ENCODE measurements at regions not wholly inside any gene's neighbourhood (a gene's known extent, or its start where the extent isn't known, plus 50 kb on each side); places are given as distances from the start of the nearest gene placed in this dataset.
A peak's percentile ranks its signal among the peaks of the same experiment; 100 is the strongest.
"Not testable (repeated sequence)": the region's sequence is repeated elsewhere in the genome, so short reads cannot be mapped to it uniquely, and the experiment has no call there.

DNA sequence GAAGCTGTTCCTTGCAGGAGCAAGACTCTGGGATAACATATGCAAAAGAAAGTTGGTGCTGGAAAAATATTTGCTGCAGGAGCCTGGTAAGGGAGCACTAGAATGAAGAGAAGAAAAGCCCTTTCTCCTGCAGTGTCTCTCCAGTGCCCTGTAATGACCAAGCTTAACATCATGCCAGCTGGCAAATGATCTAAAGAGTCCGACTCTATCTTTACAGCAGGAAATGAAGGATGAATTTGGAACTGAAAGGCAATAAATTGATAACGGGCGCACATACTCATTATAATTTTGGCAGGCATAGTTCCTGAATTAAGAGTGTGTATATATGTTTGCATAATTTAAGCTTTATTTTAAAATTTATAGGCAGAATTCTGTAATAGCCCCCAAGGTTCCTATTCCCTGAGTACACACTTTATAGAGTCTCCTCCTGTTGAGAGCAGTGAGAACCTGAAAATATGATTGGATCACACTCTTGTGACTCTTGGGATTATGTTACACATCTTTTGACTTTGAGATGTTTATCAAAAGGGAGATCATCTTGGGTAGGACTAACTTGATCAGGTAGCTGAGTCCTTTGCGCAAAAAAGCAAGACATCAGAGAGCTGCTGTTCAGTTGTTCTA is 299.0 kb upstream of the MBL2 start:
- Histone ChIP-seq H3K9ac (ENCODE audit: insufficient read length) (no peak overlapping the region), H3K27ac (no peak overlapping the region), H3K9me3 (ENCODE audit: low read depth, low read length) (no peaks in the 10 kb centered on the region), H3K4me3 (peak overlapping the region; percentile 5; the same call in 1 of the 2 replicates), H3K36me3 (ENCODE audit: insufficient read depth, low read length) (no peaks in the 10 kb centered on the region)
- peak; percentile 37 for DNase-seq (ENCODE audit: low read depth, low spot score)
- TF ChIP-seq FOXP2 (optimal IDR thresholded peaks at IDR 0.05; ENCODE audit: control extremely low read depth, extremely low read length, insufficient read depth) (no peak), EZH2 (IDR thresholded peaks at IDR 0.05) (no peak), POLR2AphosphoS5 (IDR thresholded peaks at IDR 0.05; ENCODE audit: borderline replicate concordance, low read depth, low read length) (peak; percentile 58; the same call in 1 of the 2 replicates)

DNA sequence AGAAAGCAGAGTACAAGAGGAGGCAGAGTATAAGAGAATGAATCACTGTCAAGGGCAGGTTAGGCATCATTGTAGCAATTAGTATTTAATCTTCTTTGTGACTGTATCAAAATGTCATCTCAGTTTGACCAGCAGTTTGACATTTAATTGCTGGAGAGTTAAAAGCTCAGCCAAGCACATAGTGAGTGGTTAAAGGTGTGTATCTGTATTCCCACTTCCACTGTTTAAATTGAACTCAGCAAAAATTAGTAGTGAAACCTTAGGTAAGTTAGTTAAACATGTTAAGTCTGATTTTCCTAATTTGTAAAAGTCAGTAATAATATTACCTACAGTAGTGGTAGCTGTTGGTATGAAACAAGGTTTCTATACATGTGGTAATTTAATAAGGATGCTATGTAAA is 296.4 kb upstream of the MBL2 start:
- no peak for DNase-seq (ENCODE audit: low read depth, low spot score)
- no peak overlapping the region for H3K4me3 ChIP-seq
- H3K27ac ChIP-seq: no peak overlapping the region
- H3K36me3 ChIP-seq (ENCODE audit: insufficient read depth, low read length): no peaks in the 10 kb centered on the region
- H3K9ac ChIP-seq (ENCODE audit: insufficient read length): no peak overlapping the region
- TF ChIP-seq FOXP2 (optimal IDR thresholded peaks at IDR 0.05; ENCODE audit: control extremely low read depth, extremely low read length, insufficient read depth) (no peak), POLR2AphosphoS5 (IDR thresholded peaks at IDR 0.05; ENCODE audit: borderline replicate concordance, low read depth, low read length) (no peak), EZH2 (IDR thresholded peaks at IDR 0.05) (no peak)
- no peaks in the 10 kb centered on the region for H3K9me3 ChIP-seq (ENCODE audit: low read depth, low read length)

DNA sequence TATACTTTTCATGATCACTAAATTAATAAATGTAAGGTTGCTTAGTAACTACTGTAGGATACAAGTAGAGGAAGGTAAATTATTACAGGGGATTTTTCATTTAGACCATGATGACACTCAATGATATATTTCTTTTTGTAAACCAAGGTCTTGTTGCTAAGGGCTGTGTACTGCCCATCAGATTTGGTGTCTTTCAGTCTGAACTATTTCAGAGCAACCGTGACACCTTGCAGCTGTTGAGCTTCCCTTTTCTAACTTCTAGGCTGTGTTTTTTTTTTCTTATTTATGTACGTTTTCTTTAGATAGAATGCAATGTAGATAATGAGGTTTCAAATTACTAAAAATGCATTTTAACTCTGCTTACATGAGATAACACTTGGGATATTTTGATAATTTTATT is 292.0 kb upstream of the MBL2 start:
- Histone ChIP-seq H3K36me3 (ENCODE audit: insufficient read depth, low read length) (no peaks in the 10 kb centered on the region), H3K27ac (no peak overlapping the region), H3K4me3 (no peak overlapping the region), H3K9me3 (ENCODE audit: low read depth, low read length) (no peaks in the 10 kb centered on the region), H3K9ac (ENCODE audit: insufficient read length) (no peak overlapping the region)
- TF ChIP-seq EZH2 (IDR thresholded peaks at IDR 0.05) (no peak), FOXP2 (optimal IDR thresholded peaks at IDR 0.05; ENCODE audit: control extremely low read depth, extremely low read length, insufficient read depth) (no peak), POLR2AphosphoS5 (IDR thresholded peaks at IDR 0.05; ENCODE audit: borderline replicate concordance, low read depth, low read length) (no peak)
- no peak for DNase-seq (ENCODE audit: low read depth, low spot score)

DNA sequence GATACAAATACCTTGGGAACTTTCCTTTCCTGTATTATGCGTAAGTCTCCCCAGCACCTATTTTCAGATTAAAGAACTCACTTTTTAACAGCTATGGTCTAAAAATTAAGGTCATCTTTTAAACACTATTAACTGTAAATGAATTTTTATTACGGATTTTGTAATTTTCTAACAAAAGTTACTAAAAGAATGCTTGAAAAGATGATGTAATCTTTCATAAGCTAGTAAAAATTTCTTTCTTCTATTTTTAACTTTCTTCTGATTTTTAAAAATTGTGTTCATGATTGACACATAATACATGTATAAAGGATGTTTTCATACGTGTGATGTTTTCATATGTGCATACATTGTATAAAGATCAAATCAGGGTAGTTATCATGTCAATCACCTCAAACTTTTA is 291.2 kb upstream of the MBL2 start:
- no peak for DNase-seq (ENCODE audit: low read depth, low spot score)
- H3K36me3 ChIP-seq (ENCODE audit: insufficient read depth, low read length): no peaks in the 10 kb centered on the region
- TF ChIP-seq POLR2AphosphoS5 (IDR thresholded peaks at IDR 0.05; ENCODE audit: borderline replicate concordance, low read depth, low read length) (no peak), FOXP2 (optimal IDR thresholded peaks at IDR 0.05; ENCODE audit: control extremely low read depth, extremely low read length, insufficient read depth) (no peak), EZH2 (IDR thresholded peaks at IDR 0.05) (no peak)
- H3K9me3 ChIP-seq (ENCODE audit: low read depth, low read length): no peaks in the 10 kb centered on the region
- no peak overlapping the region for H3K4me3 ChIP-seq
- H3K9ac ChIP-seq (ENCODE audit: insufficient read length): no peak overlapping the region
- no peak overlapping the region for H3K27ac ChIP-seq

DNA sequence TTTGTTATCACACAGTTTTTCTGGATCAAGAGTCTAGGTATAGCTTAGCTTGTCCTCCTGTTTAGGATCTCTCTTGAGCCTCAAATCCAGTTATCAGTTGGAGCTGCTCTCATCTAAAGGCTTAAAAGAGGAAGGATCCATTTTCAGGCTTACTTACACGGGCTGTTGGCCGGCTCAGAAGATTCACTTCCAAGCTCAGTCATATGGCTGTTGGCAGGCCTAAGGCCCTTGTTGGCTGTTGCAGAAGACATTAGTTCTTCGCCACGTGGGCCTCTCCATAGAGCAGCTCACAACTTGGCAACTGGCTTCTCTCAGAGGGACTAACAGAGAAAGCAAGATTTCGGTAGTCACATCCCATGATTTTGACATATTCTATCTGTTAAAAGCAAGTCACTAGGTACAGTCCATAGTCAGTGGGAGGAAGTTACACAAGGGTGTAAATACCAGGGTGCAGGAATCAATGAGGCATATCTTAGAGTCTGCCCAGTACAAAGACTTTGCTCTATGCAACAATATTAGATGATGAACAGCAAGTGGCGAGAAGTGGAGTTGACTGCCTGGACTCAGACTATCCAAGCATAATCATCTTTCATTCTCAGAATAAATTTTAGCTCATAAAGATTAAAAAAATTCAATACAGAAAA is 280.1 kb upstream of the MBL2 start:
- no peak overlapping the region for H3K9ac ChIP-seq (ENCODE audit: insufficient read length)
- no peaks in the 10 kb centered on the region for H3K36me3 ChIP-seq (ENCODE audit: insufficient read depth, low read length)
- H3K27ac ChIP-seq: no peak overlapping the region
- no peak overlapping the region for H3K4me3 ChIP-seq
- TF ChIP-seq POLR2AphosphoS5 (IDR thresholded peaks at IDR 0.05; ENCODE audit: borderline replicate concordance, low read depth, low read length): no peak
- TF ChIP-seq EZH2 (IDR thresholded peaks at IDR 0.05): no peak
- no peak for TF ChIP-seq FOXP2 (optimal IDR thresholded peaks at IDR 0.05; ENCODE audit: control extremely low read depth, extremely low read length, insufficient read depth)
- no peaks in the 10 kb centered on the region for H3K9me3 ChIP-seq (ENCODE audit: low read depth, low read length)
- DNase-seq (ENCODE audit: low read depth, low spot score): no peak

DNA sequence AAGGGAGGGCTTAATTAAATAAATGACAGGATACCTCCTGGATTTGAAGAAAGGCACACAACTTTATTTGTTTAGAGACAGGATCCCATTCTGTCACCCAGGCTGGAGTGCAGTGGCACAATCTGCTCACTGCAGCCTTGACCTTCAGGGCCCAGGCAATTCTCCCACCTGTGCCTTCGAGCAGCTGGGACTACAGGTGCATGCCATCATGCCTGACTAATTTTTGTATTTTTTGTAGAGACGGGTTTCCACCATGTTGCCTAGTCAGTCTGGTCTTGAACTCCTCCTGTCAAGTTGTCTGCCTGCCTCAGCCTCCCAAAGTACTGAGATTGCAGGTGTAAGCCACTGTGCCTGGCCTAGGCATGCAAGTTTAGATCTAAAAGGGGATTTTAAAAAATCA is 272.7 kb upstream of the MBL2 start:
- Histone ChIP-seq H3K4me3 (no peak overlapping the region), H3K9ac (ENCODE audit: insufficient read length) (no peak overlapping the region), H3K9me3 (ENCODE audit: low read depth, low read length) (no peaks in the 10 kb centered on the region), H3K36me3 (ENCODE audit: insufficient read depth, low read length) (no peaks in the 10 kb centered on the region), H3K27ac (no peak overlapping the region)
- no peak for DNase-seq (ENCODE audit: low read depth, low spot score)
- no peak for TF ChIP-seq EZH2 (IDR thresholded peaks at IDR 0.05)
- TF ChIP-seq POLR2AphosphoS5 (IDR thresholded peaks at IDR 0.05; ENCODE audit: borderline replicate concordance, low read depth, low read length): no peak

DNA sequence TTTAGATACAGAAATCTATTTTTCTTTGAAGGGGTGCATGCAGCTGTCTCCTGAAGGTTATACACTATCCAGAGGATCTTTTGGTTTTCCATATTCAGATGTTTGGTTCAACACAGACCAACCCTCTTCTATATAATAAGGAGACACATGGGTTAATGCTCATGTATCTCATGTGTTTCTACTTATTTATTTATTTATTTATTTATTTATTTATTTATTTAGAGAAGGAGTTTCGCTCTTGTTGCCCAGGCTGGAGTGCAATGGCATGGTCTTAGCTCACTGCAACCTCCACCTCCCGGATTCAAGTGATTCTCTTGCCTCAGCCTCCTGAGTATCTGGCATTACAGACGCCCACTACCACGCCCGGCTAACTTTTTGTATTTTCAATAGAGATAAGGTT is 263.2 kb upstream of the MBL2 start:
- not testable (repeated sequence) for H3K9ac ChIP-seq (ENCODE audit: insufficient read length); H3K9me3 ChIP-seq (ENCODE audit: low read depth, low read length); H3K36me3 ChIP-seq (ENCODE audit: insufficient read depth, low read length); H3K4me3 ChIP-seq; H3K27ac ChIP-seq; DNase-seq (ENCODE audit: low read depth, low spot score)

DNA sequence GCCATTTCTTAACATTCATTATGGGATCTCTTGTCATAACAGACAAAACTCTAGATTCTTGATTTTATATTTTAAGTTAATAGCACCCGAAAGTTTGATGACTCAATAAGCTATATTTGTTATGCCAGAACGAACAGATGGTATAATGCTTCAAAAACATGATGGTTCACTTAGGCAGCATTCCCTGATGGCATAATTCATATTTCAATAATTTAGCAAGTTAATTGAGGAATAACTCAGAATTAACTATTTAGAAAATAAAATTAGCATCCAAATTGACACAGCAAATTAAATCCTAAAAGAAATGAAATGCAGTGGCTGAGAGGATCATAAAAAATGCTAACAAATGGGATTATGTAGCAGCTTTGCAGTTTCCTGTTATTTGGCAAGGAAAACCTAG is 260.8 kb upstream of the MBL2 start:
- DNase-seq (ENCODE audit: low read depth, low spot score): no peak
- Histone ChIP-seq H3K9me3 (ENCODE audit: low read depth, low read length) (no peaks in the 10 kb centered on the region), H3K4me3 (no peak overlapping the region), H3K36me3 (ENCODE audit: insufficient read depth, low read length) (no peaks in the 10 kb centered on the region), H3K9ac (ENCODE audit: insufficient read length) (no peak overlapping the region), H3K27ac (0 out of 2 replicates have a peak overlapping the region, but pooled peaks have one; percentile 31)
- TF ChIP-seq FOXP2 (optimal IDR thresholded peaks at IDR 0.05; ENCODE audit: control extremely low read depth, extremely low read length, insufficient read depth) (no peak), POLR2AphosphoS5 (IDR thresholded peaks at IDR 0.05; ENCODE audit: borderline replicate concordance, low read depth, low read length) (no peak), EZH2 (IDR thresholded peaks at IDR 0.05) (no peak)

DNA sequence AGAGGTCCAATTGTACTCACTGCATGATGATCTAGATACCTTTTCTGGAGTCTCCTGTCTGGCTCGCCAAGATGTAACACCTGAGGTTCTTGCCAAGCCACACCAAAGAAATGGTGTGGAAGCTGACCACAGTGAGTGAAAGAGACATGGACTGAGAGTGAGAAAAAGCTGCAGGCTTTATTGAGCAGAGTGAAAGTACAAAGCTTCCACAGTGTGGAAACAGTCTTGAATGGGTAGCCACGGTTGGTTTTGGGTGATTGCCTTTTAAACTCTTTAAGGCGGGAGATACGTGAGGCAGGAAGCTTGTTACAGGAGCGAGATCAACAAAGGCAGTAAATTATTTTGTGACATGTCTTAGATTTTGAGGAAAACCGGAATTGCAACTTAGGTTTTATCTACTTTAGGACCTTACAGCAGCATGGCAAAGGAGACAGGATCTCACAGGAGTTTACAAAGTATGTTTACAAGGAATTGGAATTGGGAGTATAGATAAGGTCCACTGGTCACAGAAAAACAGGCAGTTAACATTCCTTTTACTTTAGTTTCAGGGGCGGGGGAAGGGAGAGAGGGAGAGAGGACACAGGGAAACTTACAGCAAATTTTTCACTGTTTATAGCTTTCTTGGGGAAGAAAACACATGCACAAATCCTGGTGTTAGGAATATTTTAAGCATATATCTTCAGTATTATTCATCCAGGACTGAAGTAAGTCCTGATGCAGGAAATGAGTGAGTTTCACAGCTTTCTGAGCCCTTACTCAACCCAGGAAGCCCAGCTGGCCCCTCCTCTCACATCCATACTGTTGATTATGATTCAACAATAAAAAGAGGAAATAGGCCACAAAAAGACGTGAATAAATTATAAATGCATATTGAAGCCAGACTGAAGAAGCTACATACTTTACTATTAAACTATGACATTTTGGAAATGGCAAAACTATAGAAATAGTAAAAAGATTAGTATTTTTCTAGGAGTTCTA is 257.6 kb upstream of the MBL2 start:
- H3K9ac ChIP-seq (ENCODE audit: insufficient read length): not testable (repeated sequence)
- H3K27ac ChIP-seq: peak overlapping the region; percentile 68; the same call in 1 of the 2 replicates

More for the DNA sequence above, 257.6 kb upstream of the MBL2 start:
- H3K36me3 ChIP-seq (ENCODE audit: insufficient read depth, low read length); H3K9me3 ChIP-seq (ENCODE audit: low read depth, low read length); DNase-seq (ENCODE audit: low read depth, low spot score): not testable (repeated sequence)
- H3K4me3 ChIP-seq: peak overlapping the region; percentile 12; the same call in 1 of the 2 replicates

Measured in SK-N-MC (cell line).